ENCODE measurements at regions not wholly inside any gene's neighbourhood (a gene's known extent, or its start where the extent isn't known, plus 50 kb on each side); places are given as distances from the start of the nearest gene placed in this dataset.

- ChIA-PET POLR2A (no interaction called here), CTCF (no interaction called here)
These were observed 177.9 kb downstream of the MACROH2A1 start for GRCh38 chr5:135221187-135221473.

GRCh38 chr5:135220394-135221186 lies 178.4 kb downstream of the MACROH2A1 start:
- CTCF ChIA-PET = no interaction called here
- POLR2A ChIA-PET = no interaction called here

DNA sequence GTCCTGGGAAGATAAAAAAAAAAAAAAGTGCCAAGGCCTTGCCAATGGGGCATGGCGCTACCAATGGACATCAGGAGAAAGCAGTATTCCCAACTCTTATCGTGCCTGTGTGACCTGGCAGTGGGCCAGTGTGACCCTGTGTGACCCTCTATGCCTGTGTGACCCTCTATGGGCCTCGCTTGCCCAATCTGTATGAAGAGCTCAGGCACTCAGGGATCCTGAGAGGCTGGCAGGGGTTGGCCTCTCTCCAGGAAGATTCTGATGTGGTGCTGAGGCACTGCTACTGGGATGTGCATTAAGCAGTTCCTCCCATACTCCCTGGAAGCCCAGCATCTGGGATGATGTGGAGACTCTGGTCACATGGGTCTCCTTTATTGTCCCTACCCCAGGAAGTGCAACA lies 179.2 kb downstream of the MACROH2A1 start:
- CTCF ChIA-PET = no interaction called here
- POLR2A ChIA-PET = no interaction called here

- POLR2A ChIA-PET = no interaction called here
- CTCF ChIA-PET = no interaction called here
These were observed 180.1 kb downstream of the MACROH2A1 start for GRCh38 chr5:135218790-135219568.

DNA sequence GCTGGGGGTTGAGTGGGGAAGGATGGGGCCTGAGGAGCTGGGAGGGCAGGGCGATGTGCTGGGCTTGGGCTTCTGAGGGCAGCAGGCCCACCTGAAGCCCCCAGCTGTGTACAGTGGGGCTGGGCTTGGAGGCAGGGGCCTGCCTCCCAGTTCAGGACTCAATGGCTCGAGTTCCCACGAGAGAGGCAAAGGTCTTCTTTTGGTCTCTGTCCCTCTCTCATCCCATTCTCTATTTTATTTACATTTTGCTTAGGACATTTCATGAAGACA lies 180.6 kb downstream of the MACROH2A1 start:
- ChIA-PET POLR2A (no interaction called here), CTCF (no interaction called here)

DNA sequence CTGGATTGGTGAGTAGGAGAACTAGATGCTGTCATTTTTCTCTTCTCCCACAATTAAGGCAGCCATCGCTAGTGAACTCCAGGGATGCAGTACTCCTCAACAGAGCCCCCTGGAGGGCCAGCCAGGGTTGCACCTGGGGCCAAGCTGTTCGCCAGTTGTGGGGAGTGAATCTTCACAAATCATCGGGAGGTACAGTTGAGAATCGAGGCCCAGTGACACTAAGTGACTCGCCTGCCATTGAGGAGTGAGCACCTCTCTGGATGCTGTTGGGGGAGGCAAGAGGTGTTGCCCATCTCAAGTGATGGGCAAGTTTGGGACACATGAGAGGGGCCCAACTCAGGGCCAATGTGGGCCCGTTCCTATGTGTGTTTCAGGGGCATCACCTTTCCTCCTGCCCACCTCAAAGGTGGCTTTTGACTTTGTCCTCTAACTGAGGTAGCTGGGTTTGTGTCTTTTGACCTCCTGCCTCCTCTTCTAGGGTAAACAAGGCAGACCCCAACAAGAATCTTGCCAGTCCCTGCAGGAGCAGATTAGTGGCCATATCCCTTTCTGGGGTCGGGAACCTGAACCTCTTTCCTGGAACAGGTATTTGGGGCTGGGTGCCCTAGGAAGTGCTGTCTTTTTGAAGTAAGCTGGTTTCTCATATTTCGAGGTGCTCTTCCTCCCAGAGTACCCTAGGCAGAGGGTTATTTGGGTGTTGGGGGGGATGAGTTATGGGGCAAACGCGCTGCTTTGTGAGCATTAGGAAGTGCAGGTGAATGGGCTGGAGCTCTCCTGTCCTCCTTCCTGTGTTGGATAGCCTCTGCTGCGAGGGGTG lies 181.2 kb downstream of the MACROH2A1 start:
- CTCF ChIA-PET = no interaction called here
- POLR2A ChIA-PET = no interaction called here

GRCh38 chr5:135216471-135217343 lies 182.3 kb downstream of the MACROH2A1 start:
- POLR2A ChIA-PET = no interaction called here
- CTCF ChIA-PET = interaction anchor here (0.7 kb wide), 1 partner anchor 1201 kb away, joined by 3 read pairs; no protein-coding TSS in a partner anchor

GRCh38 chr5:135215617-135216470 lies 181.8 kb upstream of the PITX1 start:
- CTCF ChIA-PET = interaction anchor here (0.7 kb wide), 1 partner anchor 1202 kb away, joined by 3 read pairs; no protein-coding TSS in a partner anchor
- POLR2A ChIA-PET = no interaction called here

DNA sequence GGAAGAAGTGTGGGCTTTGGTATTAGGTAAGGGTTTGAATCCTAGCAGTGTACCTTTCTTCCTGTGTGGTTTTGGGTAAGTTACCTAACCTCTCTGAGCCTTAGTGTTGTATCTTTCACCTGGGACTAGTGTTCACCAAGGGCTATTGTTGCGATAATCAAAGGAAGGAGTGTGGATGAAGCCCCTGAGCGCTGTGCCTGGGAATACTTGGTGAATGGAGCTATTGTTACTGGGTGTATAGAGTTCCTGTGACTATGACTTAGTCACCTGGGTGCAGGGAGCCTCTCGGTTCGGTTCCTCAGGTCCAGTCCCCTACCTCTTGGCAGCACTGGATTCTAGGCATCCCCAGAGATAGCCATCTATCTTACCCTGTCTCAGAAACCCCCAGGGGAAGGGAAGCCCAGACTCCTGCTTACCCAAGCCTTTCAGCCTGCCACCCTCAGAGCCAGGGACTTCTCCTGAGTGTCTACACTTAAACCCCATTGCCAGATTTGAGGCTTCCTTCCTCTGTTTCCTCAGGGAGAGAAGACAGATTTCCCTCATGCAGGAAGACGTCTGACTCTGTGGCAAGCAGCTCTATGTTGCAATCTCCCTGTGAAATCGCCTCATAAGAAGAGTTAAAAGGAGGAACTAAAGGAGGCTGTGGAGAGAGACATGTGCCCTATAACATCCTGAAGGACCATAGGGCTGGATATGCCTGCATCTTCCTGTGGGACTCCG lies 181.0 kb upstream of the PITX1 start:
- CTCF ChIA-PET = no interaction called here
- POLR2A ChIA-PET = no interaction called here

GRCh38 chr5:135213466-135214239 lies 179.6 kb upstream of the PITX1 start:
- POLR2A ChIA-PET = no interaction called here
- CTCF ChIA-PET = no interaction called here

GRCh38 chr5:135213027-135213386 lies 179.0 kb upstream of the PITX1 start:
- POLR2A ChIA-PET = no interaction called here

DNA sequence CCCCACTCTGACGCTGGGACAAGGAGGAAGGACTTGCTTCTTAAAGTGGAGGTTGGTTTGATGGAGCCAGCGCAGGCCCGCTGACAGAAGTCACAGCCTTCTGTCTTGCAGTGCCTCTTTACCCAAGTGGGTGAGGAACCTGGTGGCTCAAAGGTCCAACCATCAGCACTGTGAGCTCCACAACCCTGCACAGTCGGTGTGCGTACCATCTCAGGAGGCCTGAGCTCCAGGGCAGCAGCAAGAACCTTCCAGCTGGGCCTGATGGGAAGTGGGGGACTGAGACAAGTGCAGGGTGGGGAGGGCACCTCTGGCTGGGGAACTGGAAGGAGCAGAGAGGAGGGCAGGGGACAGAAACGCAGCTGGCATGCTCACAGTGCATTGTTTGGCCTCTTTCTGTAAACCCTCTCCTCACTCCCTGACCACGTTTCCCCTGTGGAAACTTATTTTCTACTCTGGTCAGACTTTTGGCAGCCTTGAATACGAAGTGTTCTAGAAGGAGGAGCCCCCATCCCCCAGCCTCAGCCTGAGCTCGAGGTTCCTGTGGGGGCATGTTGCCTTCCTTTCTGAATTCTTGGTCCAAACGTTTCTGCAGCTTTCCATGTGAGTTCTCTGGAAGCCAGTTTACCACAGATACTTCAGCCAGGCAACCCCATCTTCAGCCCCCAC lies 178.5 kb upstream of the PITX1 start:
- ChIA-PET POLR2A (no interaction called here), CTCF (interaction anchor here (0.7 kb wide), 1 partner anchor 296 kb away, joined by 3 read pairs; no protein-coding TSS in a partner anchor)

More at GRCh38 chr5:135213027-135213386, 179.0 kb upstream of the PITX1 start:
- CTCF ChIA-PET = no interaction called here

DNA sequence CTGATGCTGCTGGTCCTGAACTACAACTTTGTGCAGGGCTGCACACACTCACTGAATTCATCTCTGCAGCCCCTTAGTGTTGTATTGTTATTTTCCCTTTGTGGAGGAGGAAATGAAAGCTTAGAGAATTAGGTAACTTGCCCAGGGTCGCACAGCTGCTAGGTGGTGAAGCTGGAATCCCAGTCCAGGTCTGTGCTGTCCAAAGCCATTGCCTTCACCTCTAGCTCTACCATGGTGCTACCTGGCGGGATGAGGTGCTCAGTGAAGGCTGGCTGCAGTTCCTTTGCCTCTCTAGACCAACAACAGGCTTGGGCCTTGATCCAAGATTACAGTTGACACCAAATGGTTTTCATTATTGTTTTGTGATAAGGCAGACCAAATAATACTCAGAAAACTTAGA lies 177.8 kb upstream of the PITX1 start:
- CTCF ChIA-PET = interaction anchor here (1.4 kb wide), 1 partner anchor 10 kb away, joined by 3 read pairs; no protein-coding TSS in a partner anchor
- POLR2A ChIA-PET = no interaction called here

DNA sequence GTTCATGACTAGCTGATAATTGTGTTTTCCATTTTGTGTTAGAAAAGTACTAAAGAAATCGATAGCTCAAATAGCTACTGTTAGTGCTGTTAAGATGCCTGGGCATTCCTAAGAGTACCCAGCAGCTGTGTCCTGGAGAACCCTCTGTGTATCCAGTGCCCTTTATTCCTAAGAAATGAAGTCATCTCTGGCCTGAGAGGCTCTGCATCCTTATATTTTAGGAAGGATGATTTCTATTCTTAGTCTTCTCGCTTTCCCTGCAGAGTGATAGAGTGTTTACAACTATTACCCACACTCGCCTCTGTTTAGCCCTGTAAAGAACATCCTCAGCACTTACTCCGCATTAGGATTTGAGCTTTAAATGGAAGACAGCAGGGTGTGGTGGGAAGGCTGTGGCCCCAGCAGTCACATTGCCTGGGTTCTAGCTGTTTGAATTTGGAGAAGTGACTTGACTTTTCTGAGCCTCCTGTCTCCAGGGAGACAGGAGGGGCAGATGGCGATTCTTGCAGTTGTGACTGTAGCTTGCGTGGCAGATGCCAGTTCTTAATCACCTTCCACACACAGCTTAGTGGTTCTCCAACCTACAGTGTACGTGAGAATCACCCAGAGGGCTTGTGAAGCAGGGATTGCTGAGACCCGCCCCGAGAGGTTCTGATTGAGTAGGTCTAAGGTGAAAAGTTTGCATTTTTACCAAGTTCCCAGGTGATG lies 177.2 kb upstream of the PITX1 start:
- ChIA-PET CTCF (interaction anchor here (1.4 kb wide), 1 partner anchor 11 kb away, joined by 3 read pairs; no protein-coding TSS in a partner anchor), POLR2A (no interaction called here)

- POLR2A ChIA-PET = no interaction called here
These were observed 176.4 kb upstream of the PITX1 start for GRCh38 chr5:135210286-135211055.

More at GRCh38 chr5:135210286-135211055, 176.4 kb upstream of the PITX1 start:
- CTCF ChIA-PET = interaction anchor here (1.4 kb wide), 1 partner anchor 12 kb away, joined by 3 read pairs; no protein-coding TSS in a partner anchor

Data from activated CD8-positive, alpha-beta memory T cell treated with anti-CD3 and anti-CD28 coated beads for 36 hours (primary cell).